Upper lobe of left lung (tissue), 6 donors: ENCODE measurements at regions not wholly inside any gene's neighbourhood (a gene's known extent, or its start where the extent isn't known, plus 50 kb on each side); places are given as distances from the start of the nearest gene placed in this dataset.

ENCODE experiments used
- ATAC-seq, 2 donors: fragments of 200-7000 bp; cut with Tn5 transposase; one replicate each; pipeline ENCODE4 v1.9.1; 2022; ENCODE audit warnings: mild to moderate bottlenecking in 2 of 2, moderate library complexity in 2 of 2; ENCODE audit not compliant: low FRiP score in 2 of 2
- DNase-seq, 2 donors: peaks; one replicate each; pipeline ENCODE4 v3.0.0-alpha.2; 2019 to 2020
- H3K27ac ChIP-seq, 4 donors: fragments of 200-600 bp; sonication (generic); one replicate each; pipeline ENCODE4 v1.5.1; 2016 to 2019
- H3K27me3 ChIP-seq, 4 donors: fragments of 200-600 bp; sonication (generic); one replicate each; pipeline ENCODE4 v1.5.1; 2017 to 2019
- H3K36me3 ChIP-seq, 4 donors: fragments of 200-600 bp; sonication (generic); one replicate each; pipeline ENCODE4 v1.5.1; 2016 to 2019
- H3K4me1 ChIP-seq, 4 donors: fragments of 200-600 bp; sonication (generic); one replicate each; pipeline ENCODE4 v1.5.1; 2018 to 2019
- H3K4me3 ChIP-seq, 4 donors: fragments of 200-600 bp; sonication (generic); one replicate each; pipeline ENCODE4 v1.5.1; 2017 to 2019; ENCODE audit warnings: mild to moderate bottlenecking in 2 of 4, moderate library complexity in 1 of 4
- H3K9me3 ChIP-seq, 4 donors: fragments of 200-600 bp; sonication (generic); one replicate each; pipeline ENCODE4 v1.5.1; 2018 to 2019
- EP300 ChIP-seq, 4 donors: sonication (generic); formaldehyde crosslinking; IDR thresholded peaks; one replicate each; pipeline ENCODE4 v1.5.1; 2017; ENCODE audit warnings: antibody characterized with exemption in 4 of 4, control low read depth in 2 of 4
- POLR2A ChIP-seq, 4 donors: fragments of 450-650 bp; IDR thresholded peaks; one replicate each; pipeline ENCODE4 v1.5.1; 2016 to 2017; ENCODE audit warnings: antibody characterized with exemption in 4 of 4, mild to moderate bottlenecking in 2 of 4
- POLR2AphosphoS5 ChIP-seq, 2 donors: sonication (generic); formaldehyde crosslinking; IDR thresholded peaks; one replicate each; pipeline ENCODE4 v1.5.1; 2017; ENCODE audit warnings: antibody characterized with exemption in 2 of 2
- WGBS, 2 donors: methylation state at CpG; one replicate each; pipeline ENCODE4 v1.1.5; 2017 to 2018; 5-methylcytosine and 5-hydroxymethylcytosine counted together
- TF ChIP-seq, protein P1 (sequence below), 6 experiments: fragments of 450-650 bp in 4 of 6; fragments of 200-600 bp in 2 of 6; sonication (generic) in 2 of 6; IDR thresholded peaks; one replicate each; pipeline ENCODE4 v1.5.1; 2016 to 2019; ENCODE audit warnings: antibody characterized with exemption in 6 of 6
- donor health status: DM: no; HTN: no; CAD: no; lungs with moderate emphysema.
- donor health status: DM: no; HTN: yes; CAD: no; lungs with severe emphysema.

DNA sequence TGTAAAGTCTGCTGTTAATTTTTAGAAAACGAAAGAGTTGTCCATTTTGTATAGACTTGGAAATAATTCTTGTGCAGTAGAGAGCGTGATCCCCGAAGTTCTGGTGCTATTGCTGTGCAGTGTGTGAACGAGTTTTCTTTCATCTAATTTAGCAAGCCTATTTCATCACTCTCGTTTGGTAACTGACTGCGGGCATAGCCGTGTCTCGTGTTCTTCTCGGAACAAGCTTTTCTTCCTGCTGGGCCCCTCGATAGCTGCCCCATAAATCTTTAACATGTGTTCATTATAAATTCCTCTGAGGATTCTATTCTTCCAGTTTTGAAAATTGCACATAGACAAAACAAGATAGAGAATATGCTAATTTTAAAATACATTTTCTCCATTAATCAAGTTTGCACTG, 622.0 kb upstream of the PFKP start:
- Histone ChIP-seq H3K4me1 (no peaks in the 10 kb centered on the region), H3K27me3 (no peaks in the 10 kb centered on the region), H3K9me3 (no peaks in the 10 kb centered on the region), H3K4me3 (no peak overlapping the region), H3K36me3 (no peaks in the 10 kb centered on the region), H3K27ac (no peak overlapping the region)
- ATAC-seq (no peak), DNase-seq (no peak)
- no peak for TF ChIP-seq EP300 (IDR thresholded peaks at IDR 0.05)
- no peak for TF ChIP-seq POLR2A (IDR thresholded peaks at IDR 0.05)
- TF ChIP-seq, protein P1, sequence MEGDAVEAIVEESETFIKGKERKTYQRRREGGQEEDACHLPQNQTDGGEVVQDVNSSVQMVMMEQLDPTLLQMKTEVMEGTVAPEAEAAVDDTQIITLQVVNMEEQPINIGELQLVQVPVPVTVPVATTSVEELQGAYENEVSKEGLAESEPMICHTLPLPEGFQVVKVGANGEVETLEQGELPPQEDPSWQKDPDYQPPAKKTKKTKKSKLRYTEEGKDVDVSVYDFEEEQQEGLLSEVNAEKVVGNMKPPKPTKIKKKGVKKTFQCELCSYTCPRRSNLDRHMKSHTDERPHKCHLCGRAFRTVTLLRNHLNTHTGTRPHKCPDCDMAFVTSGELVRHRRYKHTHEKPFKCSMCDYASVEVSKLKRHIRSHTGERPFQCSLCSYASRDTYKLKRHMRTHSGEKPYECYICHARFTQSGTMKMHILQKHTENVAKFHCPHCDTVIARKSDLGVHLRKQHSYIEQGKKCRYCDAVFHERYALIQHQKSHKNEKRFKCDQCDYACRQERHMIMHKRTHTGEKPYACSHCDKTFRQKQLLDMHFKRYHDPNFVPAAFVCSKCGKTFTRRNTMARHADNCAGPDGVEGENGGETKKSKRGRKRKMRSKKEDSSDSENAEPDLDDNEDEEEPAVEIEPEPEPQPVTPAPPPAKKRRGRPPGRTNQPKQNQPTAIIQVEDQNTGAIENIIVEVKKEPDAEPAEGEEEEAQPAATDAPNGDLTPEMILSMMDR (IDR thresholded peaks at IDR 0.05): no peak
- no peak for TF ChIP-seq POLR2AphosphoS5 (IDR thresholded peaks at IDR 0.05)
- WGBS, 2 donors: 89 to 90% methylated on average over 10 of the region's 10 CpGs

DNA sequence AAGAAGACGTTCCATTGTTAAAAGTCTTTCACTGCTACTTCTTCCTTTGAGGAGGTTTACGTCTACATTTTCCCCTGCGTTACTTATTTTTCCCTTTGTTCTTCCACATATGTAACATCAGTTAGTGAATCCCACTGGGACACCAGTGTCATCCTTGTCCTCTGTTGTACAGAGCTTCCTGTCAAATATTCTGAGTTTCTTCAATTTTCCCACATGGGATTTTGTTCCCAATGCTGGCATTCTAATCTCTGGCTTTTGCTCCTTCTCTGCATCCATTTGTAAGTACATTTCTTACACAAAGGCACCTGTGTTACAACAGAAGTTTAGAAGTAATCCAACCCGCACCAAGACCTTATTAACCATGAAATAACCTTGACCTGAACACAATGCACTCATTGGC, 627.4 kb upstream of the PFKP start:
- H3K4me1 ChIP-seq: no peaks in the 10 kb centered on the region
- no peaks in the 10 kb centered on the region for H3K36me3 ChIP-seq
- no peaks in the 10 kb centered on the region for H3K27me3 ChIP-seq
- WGBS, 2 donors: 81 to 82% methylated on average over 4 of the region's 4 CpGs
- no peak overlapping the region for H3K27ac ChIP-seq
- ATAC-seq (no peak), DNase-seq (no peak)
- TF ChIP-seq POLR2A (IDR thresholded peaks at IDR 0.05) (no peak), EP300 (IDR thresholded peaks at IDR 0.05) (no peak)
- H3K9me3 ChIP-seq: no peaks in the 10 kb centered on the region
- no peak overlapping the region for H3K4me3 ChIP-seq

DNA sequence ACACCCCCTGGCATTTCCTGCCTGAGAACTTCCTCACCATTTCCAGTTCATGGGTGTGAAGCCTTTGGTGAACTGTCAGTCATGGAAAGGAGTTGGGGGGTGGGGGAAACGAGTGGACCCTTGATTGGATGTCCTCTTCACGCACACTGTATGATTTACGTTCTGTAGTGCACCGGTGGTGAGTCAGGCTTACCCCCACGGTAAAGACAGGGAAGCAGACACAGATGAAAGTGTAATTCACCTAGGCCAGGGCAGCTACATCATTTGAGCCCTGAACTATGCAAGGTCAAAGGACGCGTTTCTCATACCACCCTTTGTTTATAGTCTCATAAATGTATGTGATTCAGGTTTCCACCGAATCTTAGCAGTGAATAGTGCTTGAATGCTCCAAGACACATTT, 628.3 kb upstream of the PFKP start:
- ATAC-seq (no peak), DNase-seq (no peak)
- TF ChIP-seq, protein P1 (IDR thresholded peaks at IDR 0.05): no peak
- no peak for TF ChIP-seq EP300 (IDR thresholded peaks at IDR 0.05)
- no peak for TF ChIP-seq POLR2AphosphoS5 (IDR thresholded peaks at IDR 0.05)
- no peak for TF ChIP-seq POLR2A (IDR thresholded peaks at IDR 0.05)
- no peaks in the 10 kb centered on the region for H3K36me3 ChIP-seq
- WGBS, 2 donors: 59 to 60% methylated on average over 8 of the region's 8 CpGs
- H3K27me3 ChIP-seq: no peaks in the 10 kb centered on the region
- H3K4me3 ChIP-seq: no peak overlapping the region
- no peaks in the 10 kb centered on the region for H3K9me3 ChIP-seq
- no peak overlapping the region for H3K27ac ChIP-seq
- H3K4me1 ChIP-seq: no peaks in the 10 kb centered on the region

DNA sequence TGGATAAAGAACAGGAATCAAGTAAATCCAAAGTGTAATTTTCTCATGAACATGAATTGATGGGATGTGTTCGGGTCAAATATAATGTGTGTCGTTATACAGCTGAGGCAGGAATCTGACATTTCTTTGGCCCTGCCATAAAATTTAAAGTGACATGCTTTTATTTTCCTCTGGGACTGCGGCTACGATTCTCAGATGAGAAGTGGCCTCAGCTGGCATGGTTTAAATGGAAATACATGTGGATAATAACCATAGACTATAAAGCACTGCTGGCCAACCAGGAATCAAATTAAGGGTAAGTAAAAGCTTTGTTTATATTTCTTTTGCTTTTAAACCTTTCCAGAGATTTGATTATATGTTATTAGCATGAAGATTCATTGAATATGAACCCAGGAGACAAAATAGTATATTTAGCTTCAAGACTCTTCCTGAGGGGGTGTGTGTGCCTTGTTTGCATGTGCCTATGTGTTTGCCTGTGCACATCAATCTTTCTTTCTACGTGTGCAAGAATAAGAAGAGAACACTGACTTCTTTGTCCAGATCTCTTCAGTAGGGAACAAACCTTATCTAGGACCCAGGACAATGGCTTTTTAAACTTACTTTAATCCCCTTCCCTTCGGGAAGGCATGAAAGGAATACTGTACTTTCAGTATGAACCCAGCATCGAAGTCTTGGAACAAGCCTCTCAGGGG, 629.0 kb upstream of the PFKP start:
- H3K9me3 ChIP-seq: no peaks in the 10 kb centered on the region
- WGBS, 2 donors: 63 to 65% methylated on average over 7 of the region's 7 CpGs
- ATAC-seq: no peak
- no peaks in the 10 kb centered on the region for H3K27me3 ChIP-seq
- H3K4me3 ChIP-seq: no peak overlapping the region
- H3K27ac ChIP-seq: no peak overlapping the region
- no peak for DNase-seq
- TF ChIP-seq, protein P1 (IDR thresholded peaks at IDR 0.05): no peak
- TF ChIP-seq POLR2AphosphoS5 (IDR thresholded peaks at IDR 0.05) (no peak), POLR2A (IDR thresholded peaks at IDR 0.05) (no peak), EP300 (IDR thresholded peaks at IDR 0.05) (no peak)
- no peaks in the 10 kb centered on the region for H3K36me3 ChIP-seq
- H3K4me1 ChIP-seq: no peaks in the 10 kb centered on the region

DNA sequence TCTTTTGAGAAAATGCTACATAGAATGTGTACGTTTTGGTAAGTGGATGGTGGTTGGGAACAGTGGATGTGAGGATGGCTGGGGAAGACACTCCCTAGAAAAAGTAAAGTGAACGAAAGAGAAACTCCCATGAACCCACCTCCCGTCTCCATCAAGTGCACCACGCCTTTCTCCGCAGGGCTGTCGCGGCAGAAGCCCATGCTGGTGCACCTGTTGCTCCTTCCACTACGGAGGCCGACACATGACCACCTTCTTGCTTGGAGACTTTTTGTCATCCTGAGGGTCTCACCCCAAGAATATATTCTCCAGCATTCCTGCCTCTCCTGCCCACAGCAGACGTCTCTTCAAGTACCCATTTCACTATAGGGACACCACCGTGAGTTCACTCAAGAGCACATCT, 630.4 kb upstream of the PFKP start:
- H3K36me3 ChIP-seq: no peaks in the 10 kb centered on the region
- H3K27me3 ChIP-seq: no peaks in the 10 kb centered on the region
- TF ChIP-seq EP300 (IDR thresholded peaks at IDR 0.05) (no peak), POLR2A (IDR thresholded peaks at IDR 0.05) (no peak), POLR2AphosphoS5 (IDR thresholded peaks at IDR 0.05) (no peak)
- TF ChIP-seq, protein P1 (IDR thresholded peaks at IDR 0.05): no peak
- H3K4me1 ChIP-seq: no peaks in the 10 kb centered on the region
- ATAC-seq: no peak
- WGBS, 2 donors: 90% methylated on average over 11 of the region's 11 CpGs
- no peak overlapping the region for H3K27ac ChIP-seq
- no peaks in the 10 kb centered on the region for H3K9me3 ChIP-seq
- peak in 1 of 2 donors; percentile 27 for DNase-seq
- H3K4me3 ChIP-seq: no peak overlapping the region
